ENCODE measurements at regions not wholly inside any gene's neighbourhood (a gene's known extent, or its start where the extent isn't known, plus 50 kb on each side); places are given as distances from the start of the nearest gene placed in this dataset.

DNA sequence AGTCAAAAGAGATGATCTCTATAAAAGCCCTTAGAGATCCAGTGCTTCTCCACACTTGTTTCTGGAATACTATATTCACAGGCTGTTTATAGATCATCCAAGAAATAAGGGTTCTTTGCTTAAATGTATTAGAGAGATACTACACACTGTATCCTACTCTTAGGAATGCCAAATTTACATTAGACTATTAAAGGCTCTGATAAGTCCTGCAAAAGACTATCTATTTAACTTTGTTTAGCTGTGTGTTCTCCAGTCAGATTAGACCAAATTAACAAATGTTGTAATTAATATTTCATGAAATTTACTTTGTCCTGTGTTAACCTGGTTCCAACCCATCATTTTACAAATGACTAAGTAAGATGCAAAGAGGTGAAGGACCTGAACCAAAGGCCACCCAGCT, 260.5 kb upstream of the ZIC3 start:
- Histone ChIP-seq H3K4me3 (ENCODE audit: low read depth, low read length) (no peak overlapping the region), H3K9me3 (ENCODE audit: control insufficient read depth, insufficient read depth, low read length) (no peaks in the 10 kb centered on the region), H3K27ac (ENCODE audit: low read depth, low read length) (no peak overlapping the region), H3K27me3 (ENCODE audit: control insufficient read depth, insufficient read depth, low read length) (no peaks in the 10 kb centered on the region)
- DNase-seq (ENCODE audit: low read depth, low spot score), result no peak
- ChIA-PET CTCF (no interaction called here), POLR2A (no interaction called here)
- TF ChIP-seq, protein P1, sequence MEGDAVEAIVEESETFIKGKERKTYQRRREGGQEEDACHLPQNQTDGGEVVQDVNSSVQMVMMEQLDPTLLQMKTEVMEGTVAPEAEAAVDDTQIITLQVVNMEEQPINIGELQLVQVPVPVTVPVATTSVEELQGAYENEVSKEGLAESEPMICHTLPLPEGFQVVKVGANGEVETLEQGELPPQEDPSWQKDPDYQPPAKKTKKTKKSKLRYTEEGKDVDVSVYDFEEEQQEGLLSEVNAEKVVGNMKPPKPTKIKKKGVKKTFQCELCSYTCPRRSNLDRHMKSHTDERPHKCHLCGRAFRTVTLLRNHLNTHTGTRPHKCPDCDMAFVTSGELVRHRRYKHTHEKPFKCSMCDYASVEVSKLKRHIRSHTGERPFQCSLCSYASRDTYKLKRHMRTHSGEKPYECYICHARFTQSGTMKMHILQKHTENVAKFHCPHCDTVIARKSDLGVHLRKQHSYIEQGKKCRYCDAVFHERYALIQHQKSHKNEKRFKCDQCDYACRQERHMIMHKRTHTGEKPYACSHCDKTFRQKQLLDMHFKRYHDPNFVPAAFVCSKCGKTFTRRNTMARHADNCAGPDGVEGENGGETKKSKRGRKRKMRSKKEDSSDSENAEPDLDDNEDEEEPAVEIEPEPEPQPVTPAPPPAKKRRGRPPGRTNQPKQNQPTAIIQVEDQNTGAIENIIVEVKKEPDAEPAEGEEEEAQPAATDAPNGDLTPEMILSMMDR (IDR thresholded peaks at IDR 0.05; ENCODE audit: low read depth, low read length), result no peak

DNA sequence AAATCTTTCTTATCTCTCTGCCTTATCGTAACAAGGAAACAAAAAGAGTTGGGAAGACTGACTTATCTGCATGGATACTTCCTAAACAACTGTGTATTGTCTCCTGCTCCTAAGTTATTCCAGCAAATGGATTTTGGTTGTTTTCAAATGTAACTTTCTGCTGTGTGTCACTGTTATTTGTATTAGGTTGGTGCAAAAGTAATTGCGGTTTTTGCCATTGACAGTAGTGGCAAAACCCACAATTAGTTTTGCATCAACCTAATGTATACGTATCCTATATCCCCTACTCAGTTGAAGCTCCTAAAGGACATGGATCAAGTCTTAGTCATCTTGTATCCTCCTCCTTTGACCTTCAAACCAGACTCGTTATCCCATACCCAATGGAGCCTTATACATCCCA, 263.4 kb upstream of the GPR101 start:
- Histone ChIP-seq H3K27me3 (ENCODE audit: control insufficient read depth, insufficient read depth, low read length) (no peaks in the 10 kb centered on the region), H3K4me3 (ENCODE audit: low read depth, low read length) (no peak overlapping the region), H3K27ac (ENCODE audit: low read depth, low read length) (no peak overlapping the region), H3K9me3 (ENCODE audit: control insufficient read depth, insufficient read depth, low read length) (no peaks in the 10 kb centered on the region)
- TF ChIP-seq, protein P1 (IDR thresholded peaks at IDR 0.05; ENCODE audit: low read depth, low read length), result no peak
- DNase-seq (ENCODE audit: low read depth, low spot score), result no peak
- POLR2A ChIA-PET, result no interaction called here
- CTCF ChIA-PET, result no interaction called here

DNA sequence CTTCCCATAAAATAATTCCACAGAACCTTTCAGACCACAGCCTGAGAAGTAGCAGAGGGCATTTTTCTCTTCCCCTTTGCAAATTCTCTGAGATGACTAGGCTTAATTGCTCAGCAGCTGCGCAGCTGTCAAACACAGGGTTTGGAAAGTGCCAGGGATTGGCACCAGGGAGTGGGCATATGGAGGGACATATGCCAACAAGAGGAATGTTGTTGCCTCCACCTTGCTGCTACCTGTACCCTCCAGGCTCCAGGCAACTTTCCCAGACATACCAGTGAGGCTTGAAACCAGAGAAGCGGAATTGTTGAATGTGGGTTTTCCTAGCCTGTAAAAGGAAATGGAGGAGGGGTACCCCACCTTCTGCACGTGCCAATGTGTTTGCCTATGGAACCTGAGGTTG, 256.2 kb upstream of the GPR101 start:
- Histone ChIP-seq H3K27me3 (ENCODE audit: control insufficient read depth, insufficient read depth, low read length) (no peaks in the 10 kb centered on the region), H3K27ac (ENCODE audit: low read depth, low read length) (no peak overlapping the region), H3K4me3 (ENCODE audit: low read depth, low read length) (no peak overlapping the region), H3K9me3 (ENCODE audit: control insufficient read depth, insufficient read depth, low read length) (peaks cover 5% of the 10 kb centered on the region; the same call in 1 of the 2 replicates)
- TF ChIP-seq, protein P1 (IDR thresholded peaks at IDR 0.05; ENCODE audit: low read depth, low read length), result no peak
- DNase-seq (ENCODE audit: low read depth, low spot score), result no peak
- ChIA-PET CTCF (no interaction called here), POLR2A (no interaction called here)

DNA sequence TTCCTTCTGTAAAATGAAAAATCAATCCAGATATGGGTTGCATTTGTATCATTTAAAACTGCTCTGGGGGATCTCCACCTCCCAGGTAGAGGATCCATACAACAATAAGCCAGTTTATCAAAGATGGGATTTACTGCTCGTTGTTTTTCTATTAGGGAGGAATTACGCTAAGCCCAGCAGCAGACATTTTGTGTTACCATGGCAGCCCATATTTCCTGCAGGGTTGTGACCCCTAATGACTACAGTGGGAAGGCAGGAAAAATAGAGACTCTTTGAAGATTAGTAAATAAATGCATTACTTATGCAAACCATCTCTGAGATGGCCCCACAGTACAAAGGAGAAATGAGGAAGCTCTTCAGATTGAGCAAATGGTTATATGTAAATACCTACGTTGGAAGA, 253.4 kb upstream of the GPR101 start:
- POLR2A ChIA-PET, result no interaction called here
- CTCF ChIA-PET, result no interaction called here
- Histone ChIP-seq H3K27me3 (ENCODE audit: control insufficient read depth, insufficient read depth, low read length) (no peaks in the 10 kb centered on the region), H3K4me3 (ENCODE audit: low read depth, low read length) (no peak overlapping the region), H3K9me3 (ENCODE audit: control insufficient read depth, insufficient read depth, low read length) (peaks cover 5% of the 10 kb centered on the region; the same call in 1 of the 2 replicates), H3K27ac (ENCODE audit: low read depth, low read length) (no peak overlapping the region)
- DNase-seq (ENCODE audit: low read depth, low spot score), result no peak
- TF ChIP-seq, protein P1 (IDR thresholded peaks at IDR 0.05; ENCODE audit: low read depth, low read length), result no peak

DNA sequence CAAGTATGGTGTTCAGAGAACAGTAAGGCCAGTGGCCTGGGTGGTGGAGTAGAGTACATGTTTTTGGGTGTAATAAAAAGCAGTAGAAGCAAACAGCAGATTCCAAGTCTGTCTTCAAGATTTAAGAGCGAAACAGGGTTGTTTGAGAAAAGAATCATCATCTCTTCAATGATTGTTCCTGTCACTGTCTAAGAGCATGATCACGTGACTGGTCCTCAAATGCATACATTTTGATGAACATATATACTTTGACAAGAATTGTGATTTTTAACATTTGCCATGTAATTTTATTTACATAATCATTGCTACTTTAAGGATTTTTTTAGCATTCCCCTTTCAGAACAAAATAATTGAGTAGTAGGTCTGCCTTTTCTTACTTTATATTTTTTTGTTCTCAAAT, 252.6 kb upstream of the GPR101 start:
- ChIA-PET POLR2A (no interaction called here), CTCF (no interaction called here)
- DNase-seq (ENCODE audit: low read depth, low spot score), result no peak
- Histone ChIP-seq H3K4me3 (ENCODE audit: low read depth, low read length) (no peak overlapping the region), H3K27me3 (ENCODE audit: control insufficient read depth, insufficient read depth, low read length) (no peaks in the 10 kb centered on the region), H3K9me3 (ENCODE audit: control insufficient read depth, insufficient read depth, low read length) (no peaks in the 10 kb centered on the region), H3K27ac (ENCODE audit: low read depth, low read length) (no peak overlapping the region)
- TF ChIP-seq, protein P1 (IDR thresholded peaks at IDR 0.05; ENCODE audit: low read depth, low read length), result no peak

Measured in AG04450 (cell line).